Mesendoderm (in vitro differentiated cells): ENCODE measurements at regions not wholly inside any gene's neighbourhood (a gene's known extent, or its start where the extent isn't known, plus 50 kb on each side); places are given as distances from the start of the nearest gene placed in this dataset.

Experiments used
- DNase-seq: peaks from one replicate; pipeline ENCODE4 v3.0.0; 2013
- H2AK5ac ChIP-seq: 2 replicates; pipeline ENCODE4 v1.6.1; 2013; ENCODE audit warnings: low read length, inconsistent platforms
- H2BK120ac ChIP-seq: 2 replicates; pipeline ENCODE4 v1.6.1; 2013; ENCODE audit warnings: low read depth, mild to moderate bottlenecking, low read length, moderate library complexity, mixed read lengths
- H2BK15ac ChIP-seq: replicated peaks from 2 replicates; pipeline ENCODE4 v1.6.1; 2013; ENCODE audit warnings: low read depth, mild to moderate bottlenecking, moderate library complexity
- H2BK5ac ChIP-seq: 2 replicates; pipeline ENCODE4 v1.6.1; 2013; ENCODE audit warnings: low read length, inconsistent platforms
- H3K18ac ChIP-seq: 2 replicates; pipeline ENCODE4 v1.6.1; 2013; ENCODE audit warnings: mild to moderate bottlenecking, low read length, mixed read lengths
- H3K23ac ChIP-seq: one replicate; pipeline ENCODE4 v1.6.1; 2013; ENCODE audit warnings: low read length
- H3K27ac ChIP-seq: 2 replicates; pipeline ENCODE4 v1.5.1; 2013; ENCODE audit warnings: low read depth, mild to moderate bottlenecking, inconsistent platforms, low read length, moderate library complexity
- H3K27me3 ChIP-seq: 2 replicates; pipeline ENCODE4 v1.6.1; 2013; ENCODE audit warnings: low read length, control low read depth, mild to moderate bottlenecking, inconsistent platforms; ENCODE audit not compliant: insufficient read depth, poor library complexity
- H3K36me3 ChIP-seq: 2 replicates; pipeline ENCODE4 v1.6.1; 2013; ENCODE audit warnings: low read length, inconsistent platforms; ENCODE audit not compliant: control insufficient read depth, insufficient read depth
- H3K4ac ChIP-seq: one replicate; pipeline ENCODE4 v1.6.1; 2013; ENCODE audit warnings: low read depth, mild to moderate bottlenecking, low read length, moderate library complexity
- H3K4me1 ChIP-seq: 2 replicates; pipeline ENCODE4 v1.6.1; 2013; ENCODE audit warnings: low read depth, low read length, inconsistent platforms; ENCODE audit not compliant: control insufficient read depth
- H3K4me2 ChIP-seq: 2 replicates; pipeline ENCODE4 v1.6.1; 2013; ENCODE audit warnings: low read length
- H3K4me3 ChIP-seq: 2 replicates; pipeline ENCODE4 v1.5.1; 2013; ENCODE audit warnings: mild to moderate bottlenecking, low read length
- H3K56ac ChIP-seq: one replicate; pipeline ENCODE4 v1.6.1; 2013; ENCODE audit warnings: low read length
- H3K79me1 ChIP-seq: 2 replicates; pipeline ENCODE4 v1.6.1; 2013; ENCODE audit warnings: low read length, inconsistent platforms
- H3K79me2 ChIP-seq: 2 replicates; pipeline ENCODE4 v1.6.1; 2013; ENCODE audit warnings: mild to moderate bottlenecking, low read length; ENCODE audit not compliant: control insufficient read depth, insufficient read depth
- H3K9ac ChIP-seq: 2 replicates; pipeline ENCODE4 v1.6.1; 2013; ENCODE audit warnings: low read length, inconsistent platforms
- H4K5ac ChIP-seq: one replicate; pipeline ENCODE4 v1.6.1; 2013; ENCODE audit warnings: low read length
- H4K8ac ChIP-seq: one replicate; pipeline ENCODE4 v1.6.1; 2013; ENCODE audit warnings: low read depth, mild to moderate bottlenecking, control low read depth, low read length, moderate library complexity
- WGBS: extraction: QIAGEN DNeasy Blood & Tissue Kit; methylation state at CpG from one replicate; pipeline ENCODE4 v1.1.7; 2013; ENCODE audit warnings: low lambda C conversion rate, missing lambda C conversion rate; ENCODE audit not compliant: insufficient coverage; ENCODE audit errors: extremely low coverage; 5-methylcytosine and 5-hydroxymethylcytosine counted together

DNA sequence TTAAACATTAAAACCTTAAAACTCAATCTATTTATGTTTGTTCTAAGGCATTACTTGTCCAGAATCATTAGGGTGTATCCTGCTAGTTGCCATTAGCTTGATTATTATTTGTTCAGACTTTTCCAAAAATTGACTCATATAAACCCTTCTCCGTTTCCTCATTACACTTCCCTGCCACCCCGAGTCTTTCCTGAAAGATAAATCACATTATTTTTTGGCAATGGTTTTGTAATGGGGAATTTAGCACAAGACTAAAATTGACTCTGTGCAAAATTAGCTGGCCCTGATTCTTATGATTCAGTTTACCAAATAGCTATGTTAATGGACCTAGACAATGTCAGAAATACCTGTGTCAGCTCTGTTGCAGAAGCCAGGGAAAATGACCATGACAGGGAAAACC is 112.2 kb upstream of the NT5C1B start:
- Histone ChIP-seq H3K79me2 (no peaks in the 10 kb centered on the region), H3K4me3 (no peak overlapping the region), H3K56ac (no peak overlapping the region), H2BK15ac (no peak overlapping the region), H3K4me2 (no peak overlapping the region), H2AK5ac (no peak overlapping the region), H3K36me3 (no peaks in the 10 kb centered on the region), H3K18ac (no peak overlapping the region), H3K4ac (no peak overlapping the region), H2BK120ac (no peak overlapping the region), H4K5ac (no peak overlapping the region), H3K79me1 (no peaks in the 10 kb centered on the region), H3K27ac (no peak overlapping the region), H3K23ac (no peak overlapping the region), H3K9ac (no peak overlapping the region), H3K27me3 (no peaks in the 10 kb centered on the region), H2BK5ac (no peak overlapping the region), H3K4me1 (no peaks in the 10 kb centered on the region), H4K8ac (no peak overlapping the region)
- no CpG with 5 or more reads among the region's 2 CpGs for WGBS
- DNase-seq, result no peak

DNA sequence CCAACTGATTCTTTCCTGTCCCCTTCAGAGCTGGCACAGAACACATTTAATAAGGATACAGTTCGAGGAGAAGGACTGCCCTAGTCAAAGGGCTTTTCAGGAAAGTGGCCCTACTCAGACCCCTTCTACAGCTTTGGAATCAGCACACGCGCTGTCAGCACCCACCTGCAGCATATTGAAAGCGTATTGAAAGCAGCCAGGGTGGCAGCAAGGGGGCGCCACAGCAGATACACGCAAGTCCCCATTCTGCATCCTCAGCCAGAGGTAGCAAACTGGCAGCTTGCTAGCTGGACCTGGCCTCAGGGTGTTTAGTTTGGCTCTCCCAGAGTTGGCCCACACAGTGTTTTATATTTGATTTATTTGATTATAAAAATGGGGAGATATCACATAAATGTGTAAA is 101.0 kb upstream of the NT5C1B start:
- H3K23ac ChIP-seq, result no peak overlapping the region
- H4K5ac ChIP-seq, result no peak overlapping the region
- no peak overlapping the region for H2BK15ac ChIP-seq
- H2AK5ac ChIP-seq, result no peak overlapping the region
- H3K4me3 ChIP-seq, result no peak overlapping the region
- H2BK120ac ChIP-seq, result no peak overlapping the region
- H2BK5ac ChIP-seq, result no peak overlapping the region
- H3K79me2 ChIP-seq, result no peaks in the 10 kb centered on the region
- no CpG with 5 or more reads among the region's 6 CpGs for WGBS
- no peak overlapping the region for H3K27ac ChIP-seq
- no peaks in the 10 kb centered on the region for H3K27me3 ChIP-seq
- DNase-seq, result peak; percentile 74
- no peak overlapping the region for H3K18ac ChIP-seq
- H3K79me1 ChIP-seq, result no peaks in the 10 kb centered on the region
- H3K36me3 ChIP-seq, result no peaks in the 10 kb centered on the region
- H3K56ac ChIP-seq, result no peak overlapping the region
- H4K8ac ChIP-seq, result no peak overlapping the region
- H3K4me1 ChIP-seq, result no peaks in the 10 kb centered on the region
- H3K9ac ChIP-seq, result no peak overlapping the region
- H3K4ac ChIP-seq, result no peak overlapping the region
- no peak overlapping the region for H3K4me2 ChIP-seq

DNA sequence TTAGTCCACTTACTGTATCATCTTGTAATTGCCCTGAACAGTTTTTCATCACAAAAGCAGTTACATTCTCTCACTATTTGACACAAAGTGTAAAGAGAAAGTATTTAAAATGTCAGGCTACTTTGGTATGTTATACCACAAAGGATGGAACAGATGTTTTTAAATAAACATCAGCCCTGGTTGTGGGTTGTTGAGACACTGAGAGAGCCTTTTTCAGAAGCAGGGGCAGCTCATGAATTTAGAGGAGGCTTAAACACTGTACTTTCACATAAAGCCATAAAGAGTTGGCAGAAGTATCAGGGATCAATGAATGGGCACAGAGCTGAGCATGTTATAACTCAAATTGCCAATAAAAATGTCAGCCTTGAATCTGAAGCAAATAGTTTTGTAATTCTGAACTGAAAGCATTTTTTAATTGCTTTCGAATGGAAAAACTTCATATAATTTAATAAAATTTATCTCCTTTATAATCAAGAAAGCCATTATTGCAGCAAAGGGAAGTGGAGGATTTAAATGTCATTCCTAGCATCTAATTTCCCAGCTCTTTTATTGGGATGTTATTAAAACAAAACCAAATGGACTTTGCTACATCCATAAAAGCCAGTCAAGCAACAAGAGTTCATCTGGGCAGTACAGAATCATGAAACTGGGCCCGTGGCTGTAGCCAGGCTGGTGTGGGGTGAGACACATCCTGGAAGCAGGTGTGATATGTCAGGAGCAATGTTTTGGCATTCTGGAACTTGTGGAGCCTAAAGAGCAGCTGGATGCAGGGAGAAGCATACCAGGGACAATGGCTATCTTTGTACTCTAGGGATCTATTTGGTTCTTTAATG is 95.1 kb upstream of the NT5C1B start:
- no peak overlapping the region for H3K4me2 ChIP-seq
- DNase-seq, result no peak
- WGBS, result no CpG with 5 or more reads among the region's 2 CpGs

DNA sequence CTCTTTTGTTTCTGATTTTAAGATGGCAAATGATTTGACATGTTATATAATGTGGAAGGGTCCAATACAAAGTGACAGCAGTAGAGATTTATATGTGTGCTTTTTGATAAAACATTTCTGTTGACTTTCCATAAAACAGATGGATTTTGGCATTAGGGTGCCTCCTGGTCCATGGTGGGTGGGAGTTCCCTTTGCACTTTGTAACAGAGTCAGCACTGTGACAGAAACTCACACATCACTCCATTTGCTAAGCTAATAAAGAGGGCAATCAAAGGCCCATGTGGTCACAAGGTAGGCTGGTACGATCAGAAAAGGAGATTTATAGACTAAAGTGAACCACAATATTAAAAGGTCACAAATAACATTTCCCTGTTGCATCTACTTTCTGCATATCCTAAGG is 93.3 kb upstream of the NT5C1B start:
- no peak overlapping the region for H3K4me2 ChIP-seq
- H2AK5ac ChIP-seq, result no peak overlapping the region
- H3K79me2 ChIP-seq, result no peaks in the 10 kb centered on the region
- no peak overlapping the region for H3K18ac ChIP-seq
- no peak for DNase-seq
- no peaks in the 10 kb centered on the region for H3K4me1 ChIP-seq
- no peak overlapping the region for H2BK5ac ChIP-seq
- H2BK15ac ChIP-seq, result no peak overlapping the region
- H3K56ac ChIP-seq, result no peak overlapping the region
- no peak overlapping the region for H3K27ac ChIP-seq
- no peak overlapping the region for H4K8ac ChIP-seq
- H3K4ac ChIP-seq, result no peak overlapping the region
- no CpG with 5 or more reads among the region's 1 CpG for WGBS
- no peaks in the 10 kb centered on the region for H3K27me3 ChIP-seq
- no peak overlapping the region for H3K4me3 ChIP-seq
- H2BK120ac ChIP-seq, result no peak overlapping the region
- H3K79me1 ChIP-seq, result no peaks in the 10 kb centered on the region
- no peak overlapping the region for H3K9ac ChIP-seq
- H3K23ac ChIP-seq, result no peak overlapping the region
- H4K5ac ChIP-seq, result no peak overlapping the region
- H3K36me3 ChIP-seq, result no peaks in the 10 kb centered on the region

More for the DNA sequence above, 95.1 kb upstream of the NT5C1B start:
- no peak overlapping the region for H2AK5ac ChIP-seq
- H2BK15ac ChIP-seq, result no peak overlapping the region
- no peak overlapping the region for H3K23ac ChIP-seq
- no peak overlapping the region for H4K8ac ChIP-seq
- H2BK5ac ChIP-seq, result no peak overlapping the region
- H3K4ac ChIP-seq, result no peak overlapping the region
- no peak overlapping the region for H3K9ac ChIP-seq
- no peaks in the 10 kb centered on the region for H3K27me3 ChIP-seq
- no peak overlapping the region for H4K5ac ChIP-seq
- no peak overlapping the region for H3K56ac ChIP-seq
- no peaks in the 10 kb centered on the region for H3K4me1 ChIP-seq
- no peaks in the 10 kb centered on the region for H3K79me2 ChIP-seq
- no peak overlapping the region for H2BK120ac ChIP-seq
- H3K79me1 ChIP-seq, result no peaks in the 10 kb centered on the region
- no peak overlapping the region for H3K18ac ChIP-seq
- H3K4me3 ChIP-seq, result no peak overlapping the region
- no peaks in the 10 kb centered on the region for H3K36me3 ChIP-seq
- no peak overlapping the region for H3K27ac ChIP-seq

DNA sequence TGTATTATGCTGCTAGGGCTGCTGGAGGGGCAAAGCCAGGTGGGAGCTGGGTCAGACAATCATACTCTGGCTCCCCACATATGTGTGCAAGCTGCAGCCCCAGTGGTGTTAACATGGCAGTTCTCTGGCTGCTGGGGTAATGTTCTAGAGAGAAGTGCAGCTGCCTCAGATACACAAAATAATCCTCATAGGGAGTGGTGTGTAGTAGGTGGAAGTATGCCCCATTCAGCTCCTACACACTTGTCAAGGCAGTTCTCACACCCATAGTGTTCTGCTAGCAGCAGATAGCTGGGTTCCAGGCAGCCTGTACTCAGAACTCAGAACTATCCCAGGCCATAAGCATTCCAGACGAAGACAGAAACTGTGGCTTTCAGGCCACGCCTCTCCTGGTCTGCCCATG is 87.9 kb upstream of the NT5C1B start:
- H2BK15ac ChIP-seq, result no peak overlapping the region
- H3K23ac ChIP-seq, result no peak overlapping the region
- no peak overlapping the region for H2BK120ac ChIP-seq
- no peaks in the 10 kb centered on the region for H3K4me1 ChIP-seq
- no peaks in the 10 kb centered on the region for H3K79me1 ChIP-seq
- H4K8ac ChIP-seq, result no peak overlapping the region
- H3K79me2 ChIP-seq, result no peaks in the 10 kb centered on the region
- H3K27ac ChIP-seq, result no peak overlapping the region
- no CpG with 5 or more reads among the region's 2 CpGs for WGBS
- no peaks in the 10 kb centered on the region for H3K36me3 ChIP-seq
- H3K4me3 ChIP-seq, result no peak overlapping the region
- no peak overlapping the region for H3K4ac ChIP-seq
- no peak for DNase-seq
- no peak overlapping the region for H2BK5ac ChIP-seq
- H3K9ac ChIP-seq, result no peak overlapping the region
- no peak overlapping the region for H3K18ac ChIP-seq
- H3K4me2 ChIP-seq, result no peak overlapping the region
- no peak overlapping the region for H2AK5ac ChIP-seq
- no peak overlapping the region for H4K5ac ChIP-seq
- no peak overlapping the region for H3K56ac ChIP-seq
- no peaks in the 10 kb centered on the region for H3K27me3 ChIP-seq

DNA sequence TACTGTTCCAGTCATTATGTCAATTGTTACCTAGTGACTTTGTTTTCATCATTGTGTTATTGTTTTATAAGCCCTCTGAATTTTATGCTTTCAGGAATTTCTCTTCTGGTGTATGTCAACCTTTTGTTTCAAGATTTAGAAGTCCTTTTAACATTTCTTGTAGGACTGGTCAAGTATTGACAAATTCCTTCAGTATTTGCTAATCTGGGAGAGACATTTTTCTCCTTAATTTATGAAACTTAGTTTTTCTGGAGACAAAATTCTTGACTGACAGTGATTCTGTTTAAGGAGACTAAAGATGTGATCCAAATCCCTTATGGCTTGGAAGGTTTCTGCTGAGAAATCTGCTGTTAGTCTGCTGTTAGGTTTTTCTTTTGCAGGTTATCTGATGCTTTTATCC is 84.9 kb upstream of the NT5C1B start:
- no peak overlapping the region for H2BK120ac ChIP-seq
- H3K36me3 ChIP-seq, result no peaks in the 10 kb centered on the region
- H3K79me2 ChIP-seq, result no peaks in the 10 kb centered on the region
- H3K79me1 ChIP-seq, result no peaks in the 10 kb centered on the region
- H3K56ac ChIP-seq, result no peak overlapping the region
- no peak for DNase-seq
- no peaks in the 10 kb centered on the region for H3K4me1 ChIP-seq
- H3K4me3 ChIP-seq, result no peak overlapping the region
- H3K4me2 ChIP-seq, result no peak overlapping the region
- no peak overlapping the region for H3K9ac ChIP-seq
- H3K18ac ChIP-seq, result no peak overlapping the region
- no peaks in the 10 kb centered on the region for H3K27me3 ChIP-seq
- H2BK15ac ChIP-seq, result no peak overlapping the region
- no peak overlapping the region for H3K4ac ChIP-seq
- no peak overlapping the region for H3K27ac ChIP-seq
- no peak overlapping the region for H3K23ac ChIP-seq
- H4K8ac ChIP-seq, result no peak overlapping the region
- H2BK5ac ChIP-seq, result no peak overlapping the region
- H2AK5ac ChIP-seq, result no peak overlapping the region
- no peak overlapping the region for H4K5ac ChIP-seq
